Left lung (tissue), 4 donors: ENCODE measurements at regions not wholly inside any gene's neighbourhood (a gene's known extent, or its start where the extent isn't known, plus 50 kb on each side); places are given as distances from the start of the nearest gene placed in this dataset.
"Not testable (repeated sequence)": the region's sequence is repeated elsewhere in the genome, so short reads cannot be mapped to it uniquely, and the experiment has no call there.

ENCODE experiments used
- ATAC-seq: fragments of 200-7000 bp; cut with Tn5 transposase; one replicate; pipeline ENCODE4 v1.9.1; 2020; ENCODE audit warnings: moderate library complexity
- DNase-seq, 4 donors: peaks; one replicate each; pipeline ENCODE4 v3.0.0-alpha.2; 2013 to 2020
- H3K27ac ChIP-seq, 2 donors: fragments of 200-600 bp; sonication (generic) in 1 of 2; one replicate each; pipeline versions ENCODE4 v1.5.0 to v1.8.0; 2020 to 2021
- H3K27me3 ChIP-seq, 2 donors: fragments of 200-600 bp; sonication (generic) in 1 of 2; one replicate each; pipeline versions ENCODE4 v1.5.0 to v1.8.0; 2020 to 2021
- H3K36me3 ChIP-seq, 2 donors: fragments of 200-600 bp; sonication (generic) in 1 of 2; one replicate each; pipeline versions ENCODE4 v1.5.0 to v1.8.0; 2020 to 2021
- H3K4me1 ChIP-seq, 2 donors: fragments of 200-600 bp; one replicate each; pipeline ENCODE4 v1.8.0; 2021
- H3K4me3 ChIP-seq, 2 donors: fragments of 200-600 bp; sonication (generic) in 1 of 2; one replicate each; pipeline versions ENCODE4 v1.5.0 to v1.8.0; 2020 to 2021; ENCODE audit warnings: mild to moderate bottlenecking in 1 of 2
- H3K9me3 ChIP-seq, 2 donors: fragments of 200-600 bp; sonication (generic) in 1 of 2; one replicate each; pipeline versions ENCODE4 v1.5.0 to v1.8.0; 2020 to 2021
- intact Hi-C, 2 donors: fragments of 100-400 bp; cut with DNase I; formaldehyde crosslinking; loops; one replicate each; pipeline versions ENCODE4 v1.11.2 to v1.14.2; 2022
- TF ChIP-seq, protein P1 (sequence below), 2 donors: fragments of 200-600 bp; sonication (generic) in 1 of 2; IDR thresholded peaks; one replicate each; pipeline versions ENCODE4 v1.5.0 to v1.8.0; 2021; ENCODE audit warnings: antibody characterized with exemption in 2 of 2
- donor health status: DM: no; HTN: yes; CAD: no.
- donor health status: DM: no; HTN: no; CAD: no.

DNA sequence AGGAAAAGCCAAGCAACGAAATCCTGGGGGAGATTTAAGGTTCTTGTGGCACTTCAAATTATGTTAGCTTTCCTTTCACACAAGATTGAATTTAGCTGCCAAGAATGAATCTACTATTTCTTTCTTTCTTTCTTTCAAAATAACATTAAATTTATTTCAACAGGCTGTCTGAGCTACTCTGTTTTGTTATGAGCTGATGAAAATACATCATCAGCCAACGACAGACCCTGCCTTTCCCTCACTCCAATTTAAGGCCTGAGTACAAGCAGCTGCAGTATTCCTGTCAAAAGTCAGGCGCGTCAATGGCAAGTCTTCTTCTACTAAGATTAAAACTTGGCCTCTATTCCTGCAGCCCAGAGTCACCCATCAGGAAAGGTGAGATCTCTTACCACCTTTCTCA is 347.7 kb upstream of the FLRT2 start:
- intact Hi-C loops, result no loop called here
- DNase-seq, result peak in 2 of 4 donors; percentile 20 to 32
- Histone ChIP-seq H3K9me3 (peaks cover 0 to 8% of the 10 kb centered on the region in 2 donors), H3K4me3 (no peak overlapping the region), H3K27ac (no peak overlapping the region), H3K27me3 (no peaks in the 10 kb centered on the region), H3K36me3 (no peaks in the 10 kb centered on the region), H3K4me1 (no peaks in the 10 kb centered on the region)
- TF ChIP-seq, protein P1, sequence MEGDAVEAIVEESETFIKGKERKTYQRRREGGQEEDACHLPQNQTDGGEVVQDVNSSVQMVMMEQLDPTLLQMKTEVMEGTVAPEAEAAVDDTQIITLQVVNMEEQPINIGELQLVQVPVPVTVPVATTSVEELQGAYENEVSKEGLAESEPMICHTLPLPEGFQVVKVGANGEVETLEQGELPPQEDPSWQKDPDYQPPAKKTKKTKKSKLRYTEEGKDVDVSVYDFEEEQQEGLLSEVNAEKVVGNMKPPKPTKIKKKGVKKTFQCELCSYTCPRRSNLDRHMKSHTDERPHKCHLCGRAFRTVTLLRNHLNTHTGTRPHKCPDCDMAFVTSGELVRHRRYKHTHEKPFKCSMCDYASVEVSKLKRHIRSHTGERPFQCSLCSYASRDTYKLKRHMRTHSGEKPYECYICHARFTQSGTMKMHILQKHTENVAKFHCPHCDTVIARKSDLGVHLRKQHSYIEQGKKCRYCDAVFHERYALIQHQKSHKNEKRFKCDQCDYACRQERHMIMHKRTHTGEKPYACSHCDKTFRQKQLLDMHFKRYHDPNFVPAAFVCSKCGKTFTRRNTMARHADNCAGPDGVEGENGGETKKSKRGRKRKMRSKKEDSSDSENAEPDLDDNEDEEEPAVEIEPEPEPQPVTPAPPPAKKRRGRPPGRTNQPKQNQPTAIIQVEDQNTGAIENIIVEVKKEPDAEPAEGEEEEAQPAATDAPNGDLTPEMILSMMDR (IDR thresholded peaks at IDR 0.05), result no peak
- no peak for ATAC-seq

DNA sequence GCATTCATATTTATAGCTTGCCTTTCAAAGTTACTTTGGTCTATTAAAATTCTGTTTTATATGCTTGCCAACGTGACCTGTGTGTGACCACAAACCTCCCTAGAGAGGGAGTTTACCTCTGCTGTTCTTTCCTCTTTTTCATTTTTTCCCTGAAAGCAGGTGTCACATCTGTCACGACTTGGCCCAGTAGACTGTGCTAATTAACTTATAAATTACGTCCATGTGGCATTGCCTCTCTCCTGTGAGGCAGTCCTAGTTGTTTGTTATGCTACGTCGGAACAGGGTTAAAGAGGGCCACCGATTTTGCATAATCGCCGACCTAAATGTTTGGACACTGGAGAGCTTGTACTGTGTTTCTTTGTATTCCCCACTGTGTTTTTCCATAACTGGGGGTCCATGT is 343.9 kb upstream of the FLRT2 start:
- H3K27me3 ChIP-seq, result no peaks in the 10 kb centered on the region
- H3K36me3 ChIP-seq, result no peaks in the 10 kb centered on the region
- DNase-seq (no peak), ATAC-seq (no peak)
- H3K4me1 ChIP-seq, result no peaks in the 10 kb centered on the region
- intact Hi-C loops, result no loop called here
- H3K27ac ChIP-seq, result no peak overlapping the region
- H3K9me3 ChIP-seq, result no peaks in the 10 kb centered on the region
- H3K4me3 ChIP-seq, result no peak overlapping the region
- TF ChIP-seq, protein P1 (IDR thresholded peaks at IDR 0.05), result no peak

DNA sequence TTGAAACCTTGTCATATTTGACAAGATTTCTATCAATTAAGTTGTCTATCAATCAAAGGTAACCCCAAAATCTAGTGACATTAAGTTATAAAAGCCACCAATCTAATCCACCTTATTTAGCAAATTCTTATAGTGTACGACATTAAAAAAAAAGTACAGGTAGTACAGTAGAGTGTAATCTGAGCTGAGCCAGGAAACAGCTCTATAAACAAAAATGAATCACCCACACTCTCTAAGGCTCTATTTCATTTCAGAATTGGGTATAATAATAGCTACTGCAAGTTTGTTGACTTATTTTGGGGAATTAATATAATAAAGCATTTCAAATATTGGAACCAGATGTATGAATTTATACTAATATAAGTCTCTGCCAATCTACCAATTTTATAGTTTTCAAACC is 342.4 kb upstream of the FLRT2 start:
- TF ChIP-seq, protein P1 (IDR thresholded peaks at IDR 0.05), result no peak
- intact Hi-C loops, result no loop called here
- DNase-seq, result no peak
- Histone ChIP-seq H3K9me3 (no peaks in the 10 kb centered on the region), H3K4me3 (no peak overlapping the region), H3K27me3 (no peaks in the 10 kb centered on the region), H3K36me3 (no peaks in the 10 kb centered on the region), H3K4me1 (no peaks in the 10 kb centered on the region), H3K27ac (no peak overlapping the region)
- no peak for ATAC-seq

DNA sequence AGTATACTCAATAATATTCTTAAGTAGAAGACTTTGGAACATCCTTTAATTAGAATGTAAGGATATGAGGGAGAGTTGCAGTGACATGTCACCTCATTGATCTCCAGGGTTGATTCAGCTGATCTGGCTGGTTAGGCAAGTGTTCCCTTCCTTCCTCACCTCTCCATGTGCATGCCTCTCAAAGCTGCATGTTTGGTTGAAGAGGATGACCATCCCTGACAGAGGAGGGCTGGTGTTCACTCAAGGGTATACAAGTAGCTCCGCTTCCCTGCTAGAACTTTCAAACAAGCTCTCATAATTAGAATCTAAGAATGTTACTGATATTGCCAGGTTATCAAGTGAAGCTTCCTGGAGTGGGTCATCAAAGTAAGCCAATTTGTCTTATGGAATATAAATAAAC is 341.1 kb upstream of the FLRT2 start:
- intact Hi-C loops, result no loop called here
- no peak overlapping the region for H3K27ac ChIP-seq
- H3K9me3 ChIP-seq, result no peaks in the 10 kb centered on the region
- DNase-seq (no peak), ATAC-seq (no peak)
- no peak overlapping the region for H3K4me3 ChIP-seq
- H3K27me3 ChIP-seq, result no peaks in the 10 kb centered on the region
- H3K4me1 ChIP-seq, result no peaks in the 10 kb centered on the region
- H3K36me3 ChIP-seq, result no peaks in the 10 kb centered on the region
- TF ChIP-seq, protein P1 (IDR thresholded peaks at IDR 0.05), result no peak

DNA sequence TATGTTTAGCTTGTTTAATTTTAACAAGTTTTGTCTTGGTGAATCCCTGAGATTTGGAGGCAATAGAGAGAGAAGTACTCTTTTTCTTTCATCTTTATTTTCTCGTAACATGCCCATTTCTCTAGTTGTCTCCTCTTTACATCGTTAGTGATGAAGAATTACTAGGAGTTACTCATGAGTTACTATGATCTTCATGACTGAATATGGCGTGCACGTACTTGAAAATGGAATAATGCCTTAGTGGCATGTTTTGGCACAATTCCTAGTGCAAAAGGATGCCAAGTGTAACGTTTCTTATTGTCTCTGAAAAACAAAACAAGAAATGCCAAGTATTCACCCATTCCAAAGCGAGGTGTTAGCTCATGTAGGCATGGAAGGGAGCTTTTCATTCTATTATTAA is 340.7 kb upstream of the FLRT2 start:
- ATAC-seq, H3K9me3 ChIP-seq, intact Hi-C loops, H3K27ac ChIP-seq, H3K4me1 ChIP-seq, DNase-seq, H3K27me3 ChIP-seq, H3K36me3 ChIP-seq, H3K4me3 ChIP-seq: not testable (repeated sequence)

DNA sequence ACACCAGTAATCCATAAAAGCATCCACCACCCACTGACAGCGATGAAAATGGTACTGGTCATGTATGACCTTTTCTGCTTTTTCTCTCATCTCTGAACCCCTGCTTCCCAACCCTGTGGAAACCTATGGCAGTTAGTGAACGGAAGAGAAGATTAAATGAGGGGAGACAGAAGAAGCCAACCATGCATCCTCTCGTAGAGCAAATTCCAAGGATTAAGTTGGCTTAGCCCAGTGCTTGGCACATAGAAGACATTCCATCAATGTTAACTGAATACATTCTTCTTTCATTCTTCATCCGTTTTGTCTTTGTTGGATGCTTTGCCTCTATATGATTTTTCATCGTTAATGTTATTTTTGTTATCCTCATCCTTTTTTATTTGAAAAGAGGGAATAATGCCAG is 339.7 kb upstream of the FLRT2 start:
- no peaks in the 10 kb centered on the region for H3K9me3 ChIP-seq
- intact Hi-C loops, result no loop called here
- no peak overlapping the region for H3K4me3 ChIP-seq
- no peaks in the 10 kb centered on the region for H3K27me3 ChIP-seq
- H3K27ac ChIP-seq, result no peak overlapping the region
- DNase-seq, result no peak
- ATAC-seq, result no peak
- H3K36me3 ChIP-seq, result no peaks in the 10 kb centered on the region
- no peaks in the 10 kb centered on the region for H3K4me1 ChIP-seq
- TF ChIP-seq, protein P1 (IDR thresholded peaks at IDR 0.05), result no peak
